HG02852 (cell line): ENCODE measurements at regions not wholly inside any gene's neighbourhood (a gene's known extent, or its start where the extent isn't known, plus 50 kb on each side); places are given as distances from the start of the nearest gene placed in this dataset.
A peak's percentile ranks its signal among the peaks of the same experiment; 100 is the strongest.

ENCODE experiments used
- ATAC-seq: cut with Tn5 transposase; IDR thresholded peaks from one replicate; pipeline ENCODE4 v1.9.1; 2021; ENCODE audit warnings: mild to moderate bottlenecking, moderate library complexity; ENCODE audit not compliant: unreplicated experiment

- peak; percentile 50 for ATAC-seq
Measured at GRCh38 chr1:94734963-94735901, 84.9 kb upstream of the SLC44A3 start.

GRCh38 chr1:94731891-94732290 is 88.3 kb upstream of the SLC44A3 start:
- no peak for ATAC-seq

GRCh38 chr1:94730450-94730849 is 89.7 kb upstream of the SLC44A3 start:
- ATAC-seq = no peak

GRCh38 chr1:94729267-94729666 is 90.9 kb upstream of the SLC44A3 start:
- no peak for ATAC-seq

GRCh38 chr1:94727846-94728715 is 92.1 kb upstream of the SLC44A3 start:
- ATAC-seq = no peak

GRCh38 chr1:94726981-94727685 is 93.0 kb upstream of the SLC44A3 start:
- no peak for ATAC-seq

- ATAC-seq = no peak
Measured at GRCh38 chr1:94725566-94725965, 94.6 kb upstream of the SLC44A3 start.

GRCh38 chr1:94723894-94724293 is 96.3 kb upstream of the SLC44A3 start:
- no peak for ATAC-seq

GRCh38 chr1:94723463-94723862 is 96.7 kb upstream of the SLC44A3 start:
- no peak for ATAC-seq

- ATAC-seq = no peak
Measured at GRCh38 chr1:94722181-94722580, 98.0 kb upstream of the SLC44A3 start.

- ATAC-seq = peak; percentile 51
Measured at GRCh38 chr1:94721240-94721639, 98.9 kb upstream of the SLC44A3 start.

GRCh38 chr1:94719926-94720793 is 100.0 kb upstream of the SLC44A3 start:
- peak; percentile 99 for ATAC-seq

GRCh38 chr1:94716965-94717364 is 103.2 kb upstream of the SLC44A3 start:
- no peak for ATAC-seq

GRCh38 chr1:94715321-94715720 is 104.8 kb upstream of the SLC44A3 start:
- ATAC-seq = no peak

- no peak for ATAC-seq
Measured at GRCh38 chr1:94714552-94714951, 105.6 kb upstream of the SLC44A3 start.

GRCh38 chr1:94714152-94714551 is 106.0 kb upstream of the SLC44A3 start:
- no peak for ATAC-seq

GRCh38 chr1:94713472-94714141 is 106.5 kb upstream of the SLC44A3 start:
- ATAC-seq = peak; percentile 88

GRCh38 chr1:94709891-94710581 is 110.1 kb upstream of the SLC44A3 start:
- ATAC-seq = no peak

- no peak for ATAC-seq
Measured at GRCh38 chr1:94708811-94709210, 111.3 kb upstream of the SLC44A3 start.
